ENCODE measurements at regions not wholly inside any gene's neighbourhood (a gene's known extent, or its start where the extent isn't known, plus 50 kb on each side); places are given as distances from the start of the nearest gene placed in this dataset.

DNA sequence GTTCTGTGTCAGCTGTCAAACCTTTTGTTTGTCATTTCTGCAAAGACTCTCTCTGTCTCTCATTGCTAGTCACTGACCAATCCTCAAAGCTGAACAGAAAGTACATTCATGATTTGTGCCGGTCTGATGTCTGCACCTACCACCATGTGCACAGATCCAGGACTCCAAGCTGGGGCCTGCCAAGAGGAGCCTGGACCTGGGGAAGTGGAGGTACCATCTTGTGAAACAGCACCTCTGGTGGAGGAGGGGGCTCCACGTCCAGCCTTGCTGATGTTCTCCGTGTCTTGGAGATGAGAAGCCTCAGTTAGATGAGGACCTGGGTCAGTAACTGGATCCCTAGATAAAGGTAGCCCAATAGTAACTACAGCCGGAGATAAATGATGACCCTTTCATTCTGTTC, 98.9 kb downstream of the TENT4A start:
- TF ChIP-seq, protein P1, sequence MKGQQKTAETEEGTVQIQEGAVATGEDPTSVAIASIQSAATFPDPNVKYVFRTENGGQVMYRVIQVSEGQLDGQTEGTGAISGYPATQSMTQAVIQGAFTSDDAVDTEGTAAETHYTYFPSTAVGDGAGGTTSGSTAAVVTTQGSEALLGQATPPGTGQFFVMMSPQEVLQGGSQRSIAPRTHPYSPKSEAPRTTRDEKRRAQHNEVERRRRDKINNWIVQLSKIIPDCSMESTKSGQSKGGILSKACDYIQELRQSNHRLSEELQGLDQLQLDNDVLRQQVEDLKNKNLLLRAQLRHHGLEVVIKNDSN (IDR thresholded peaks at IDR 0.05), result no peak
- no peak for TF ChIP-seq CREB1 (IDR thresholded peaks at IDR 0.05; ENCODE audit: low read depth)
- TF ChIP-seq ZBTB7A (IDR thresholded peaks at IDR 0.05; ENCODE audit: low read depth), result no peak
- no peak for TF ChIP-seq EP300 (IDR thresholded peaks at IDR 0.05; ENCODE audit: borderline replicate concordance)
- TF ChIP-seq, protein P2, sequence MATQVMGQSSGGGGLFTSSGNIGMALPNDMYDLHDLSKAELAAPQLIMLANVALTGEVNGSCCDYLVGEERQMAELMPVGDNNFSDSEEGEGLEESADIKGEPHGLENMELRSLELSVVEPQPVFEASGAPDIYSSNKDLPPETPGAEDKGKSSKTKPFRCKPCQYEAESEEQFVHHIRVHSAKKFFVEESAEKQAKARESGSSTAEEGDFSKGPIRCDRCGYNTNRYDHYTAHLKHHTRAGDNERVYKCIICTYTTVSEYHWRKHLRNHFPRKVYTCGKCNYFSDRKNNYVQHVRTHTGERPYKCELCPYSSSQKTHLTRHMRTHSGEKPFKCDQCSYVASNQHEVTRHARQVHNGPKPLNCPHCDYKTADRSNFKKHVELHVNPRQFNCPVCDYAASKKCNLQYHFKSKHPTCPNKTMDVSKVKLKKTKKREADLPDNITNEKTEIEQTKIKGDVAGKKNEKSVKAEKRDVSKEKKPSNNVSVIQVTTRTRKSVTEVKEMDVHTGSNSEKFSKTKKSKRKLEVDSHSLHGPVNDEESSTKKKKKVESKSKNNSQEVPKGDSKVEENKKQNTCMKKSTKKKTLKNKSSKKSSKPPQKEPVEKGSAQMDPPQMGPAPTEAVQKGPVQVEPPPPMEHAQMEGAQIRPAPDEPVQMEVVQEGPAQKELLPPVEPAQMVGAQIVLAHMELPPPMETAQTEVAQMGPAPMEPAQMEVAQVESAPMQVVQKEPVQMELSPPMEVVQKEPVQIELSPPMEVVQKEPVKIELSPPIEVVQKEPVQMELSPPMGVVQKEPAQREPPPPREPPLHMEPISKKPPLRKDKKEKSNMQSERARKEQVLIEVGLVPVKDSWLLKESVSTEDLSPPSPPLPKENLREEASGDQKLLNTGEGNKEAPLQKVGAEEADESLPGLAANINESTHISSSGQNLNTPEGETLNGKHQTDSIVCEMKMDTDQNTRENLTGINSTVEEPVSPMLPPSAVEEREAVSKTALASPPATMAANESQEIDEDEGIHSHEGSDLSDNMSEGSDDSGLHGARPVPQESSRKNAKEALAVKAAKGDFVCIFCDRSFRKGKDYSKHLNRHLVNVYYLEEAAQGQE (IDR thresholded peaks at IDR 0.05; ENCODE audit: low read depth), result no peak
- no peak for TF ChIP-seq YY1 (IDR thresholded peaks at IDR 0.05; ENCODE audit: low read depth)
- TF ChIP-seq, protein P3, sequence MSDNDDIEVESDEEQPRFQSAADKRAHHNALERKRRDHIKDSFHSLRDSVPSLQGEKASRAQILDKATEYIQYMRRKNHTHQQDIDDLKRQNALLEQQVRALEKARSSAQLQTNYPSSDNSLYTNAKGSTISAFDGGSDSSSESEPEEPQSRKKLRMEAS (IDR thresholded peaks at IDR 0.05), result no peak
- no peak for TF ChIP-seq CEBPB (IDR thresholded peaks at IDR 0.05)
- no peak for TF ChIP-seq RAD21 (IDR thresholded peaks at IDR 0.05; ENCODE audit: low read depth)
- TF ChIP-seq FOXM1 (IDR thresholded peaks at IDR 0.05; ENCODE audit: borderline replicate concordance, low read depth), result no peak
- TF ChIP-seq NFIC (IDR thresholded peaks at IDR 0.05), result no peak
- no peak for TF ChIP-seq TAF1 (IDR thresholded peaks at IDR 0.05; ENCODE audit: low read depth)

Measured in Ishikawa (cell line).